ENCODE measurements at regions not wholly inside any gene's neighbourhood (a gene's known extent, or its start where the extent isn't known, plus 50 kb on each side); places are given as distances from the start of the nearest gene placed in this dataset.

DNA sequence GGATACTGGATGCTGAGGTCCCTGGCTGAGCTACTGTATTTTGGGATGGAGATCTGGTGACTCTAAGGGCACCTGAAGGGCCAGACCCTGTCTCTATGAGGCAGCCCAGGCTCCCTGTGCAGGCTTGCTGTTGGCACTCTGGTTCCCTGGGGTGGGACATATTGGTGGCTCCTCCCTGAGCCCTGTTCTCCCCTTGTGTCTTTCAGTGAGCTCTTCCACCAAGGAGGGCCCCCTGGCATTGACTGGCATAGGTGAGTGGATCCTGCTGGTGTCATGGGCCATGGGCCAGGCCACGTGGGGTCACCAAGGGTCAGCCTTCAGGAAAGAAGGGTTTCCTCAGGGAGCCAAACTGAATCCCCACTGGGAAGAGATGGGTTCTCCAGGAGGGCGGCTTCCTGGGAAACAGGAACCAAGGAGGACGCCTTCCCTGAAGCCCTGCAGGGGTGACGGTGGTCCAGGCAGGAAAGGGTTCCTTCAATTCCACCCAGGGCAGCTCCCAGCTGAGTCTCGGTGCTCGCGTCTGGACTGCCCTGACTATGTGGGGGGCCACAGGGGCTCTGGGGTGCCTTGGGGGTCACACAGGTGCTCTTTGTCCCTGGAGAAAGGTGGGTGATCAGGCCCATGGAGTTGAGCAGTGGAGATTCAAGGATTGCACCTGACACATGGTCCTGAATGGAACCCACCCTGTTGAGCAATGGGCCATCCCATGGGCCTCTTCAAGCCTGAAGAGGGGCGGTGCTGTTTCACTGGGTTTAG lies 220.4 kb downstream of the SNRPN start:
- peak; percentile 5 for DNase-seq
- Mint-ChIP-seq H3K36me3 (ENCODE audit: low read depth) (peaks cover 2% of the 10 kb centered on the region), H3K4me1 (ENCODE audit: low read depth) (no peaks in the 10 kb centered on the region), H3K27ac (no peak overlapping the region), H3K9me3 (ENCODE audit: insufficient read depth) (peaks cover 26% of the 10 kb centered on the region), H3K4me3 (no peak overlapping the region), H3K27me3 (ENCODE audit: low read depth) (no peaks in the 10 kb centered on the region)
- ChIA-PET CTCF (no interaction called here), POLR2A (no interaction called here)
- ATAC-seq: no peak

DNA sequence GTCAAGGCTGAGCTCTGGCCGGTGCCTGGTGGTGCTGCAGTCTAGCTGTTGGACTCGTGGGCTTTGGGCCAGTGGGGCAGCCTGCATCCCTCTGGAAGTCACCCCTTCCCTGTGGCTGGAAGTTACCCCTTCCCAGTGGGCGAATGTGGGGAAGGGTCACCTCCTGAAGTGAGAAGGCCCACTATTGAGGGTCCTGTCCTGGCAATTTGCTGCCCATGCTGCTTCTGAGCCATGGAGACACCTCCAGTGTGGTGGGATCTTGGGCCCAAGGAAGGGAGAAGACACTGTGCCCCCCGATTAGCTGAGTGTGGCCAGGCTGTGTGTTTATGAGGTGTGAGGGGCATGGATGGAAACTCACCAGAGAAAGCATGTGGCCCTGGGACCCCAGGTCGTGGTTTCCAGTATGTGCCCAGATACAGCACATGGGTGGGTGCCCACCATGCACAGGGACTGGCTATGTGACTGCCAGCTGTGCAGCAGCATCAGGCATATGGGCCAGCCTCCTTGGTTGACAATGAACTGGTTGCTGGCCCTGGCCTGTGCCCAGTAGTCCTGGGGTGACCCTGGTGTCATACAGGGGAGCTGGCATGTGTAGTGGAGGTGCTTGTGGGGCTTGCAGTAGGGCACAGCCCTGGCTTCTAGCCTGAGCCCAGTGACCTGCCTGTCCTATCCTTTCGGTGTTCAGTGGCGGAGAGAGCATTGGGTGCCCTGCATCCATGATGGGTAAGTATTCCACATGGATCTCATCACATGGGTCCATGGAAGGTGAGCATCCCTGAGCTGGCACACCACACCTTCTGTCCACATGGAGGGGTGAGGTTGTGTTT lies 221.2 kb downstream of the SNRPN start:
- no peak overlapping the region for H3K4me3 Mint-ChIP-seq
- ChIA-PET POLR2A (no interaction called here), CTCF (no interaction called here)
- peaks cover 2% of the 10 kb centered on the region for H3K36me3 Mint-ChIP-seq (ENCODE audit: low read depth)
- no peaks in the 10 kb centered on the region for H3K27me3 Mint-ChIP-seq (ENCODE audit: low read depth)
- H3K27ac Mint-ChIP-seq: no peak overlapping the region
- no peak for ATAC-seq
- H3K9me3 Mint-ChIP-seq (ENCODE audit: insufficient read depth): peaks cover 31% of the 10 kb centered on the region
- no peaks in the 10 kb centered on the region for H3K4me1 Mint-ChIP-seq (ENCODE audit: low read depth)
- peak; percentile 6 for DNase-seq

DNA sequence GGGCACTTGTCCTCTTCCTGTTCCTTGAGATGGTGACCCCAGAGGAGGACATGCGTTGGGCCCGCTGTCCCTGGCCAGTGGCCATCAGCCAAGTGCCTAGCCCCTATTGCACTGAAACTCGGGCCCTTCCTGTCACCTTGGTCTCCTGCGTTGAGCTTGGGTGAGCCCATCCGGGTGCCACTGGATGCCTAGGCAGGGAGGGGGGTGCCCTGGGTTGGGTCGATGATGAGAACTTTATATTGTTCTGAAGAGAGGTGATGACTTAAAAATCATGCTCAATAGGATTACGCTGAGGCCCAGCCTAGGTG lies 221.8 kb downstream of the SNRPN start:
- peaks cover 31% of the 10 kb centered on the region for H3K9me3 Mint-ChIP-seq (ENCODE audit: insufficient read depth)
- H3K27me3 Mint-ChIP-seq (ENCODE audit: low read depth): no peaks in the 10 kb centered on the region
- no peaks in the 10 kb centered on the region for H3K4me1 Mint-ChIP-seq (ENCODE audit: low read depth)
- ChIA-PET CTCF (no interaction called here), POLR2A (no interaction called here)
- H3K27ac Mint-ChIP-seq: no peak overlapping the region
- ATAC-seq: no peak
- H3K36me3 Mint-ChIP-seq (ENCODE audit: low read depth): peaks cover 2% of the 10 kb centered on the region
- no peak overlapping the region for H3K4me3 Mint-ChIP-seq
- peak; percentile 13 for DNase-seq

DNA sequence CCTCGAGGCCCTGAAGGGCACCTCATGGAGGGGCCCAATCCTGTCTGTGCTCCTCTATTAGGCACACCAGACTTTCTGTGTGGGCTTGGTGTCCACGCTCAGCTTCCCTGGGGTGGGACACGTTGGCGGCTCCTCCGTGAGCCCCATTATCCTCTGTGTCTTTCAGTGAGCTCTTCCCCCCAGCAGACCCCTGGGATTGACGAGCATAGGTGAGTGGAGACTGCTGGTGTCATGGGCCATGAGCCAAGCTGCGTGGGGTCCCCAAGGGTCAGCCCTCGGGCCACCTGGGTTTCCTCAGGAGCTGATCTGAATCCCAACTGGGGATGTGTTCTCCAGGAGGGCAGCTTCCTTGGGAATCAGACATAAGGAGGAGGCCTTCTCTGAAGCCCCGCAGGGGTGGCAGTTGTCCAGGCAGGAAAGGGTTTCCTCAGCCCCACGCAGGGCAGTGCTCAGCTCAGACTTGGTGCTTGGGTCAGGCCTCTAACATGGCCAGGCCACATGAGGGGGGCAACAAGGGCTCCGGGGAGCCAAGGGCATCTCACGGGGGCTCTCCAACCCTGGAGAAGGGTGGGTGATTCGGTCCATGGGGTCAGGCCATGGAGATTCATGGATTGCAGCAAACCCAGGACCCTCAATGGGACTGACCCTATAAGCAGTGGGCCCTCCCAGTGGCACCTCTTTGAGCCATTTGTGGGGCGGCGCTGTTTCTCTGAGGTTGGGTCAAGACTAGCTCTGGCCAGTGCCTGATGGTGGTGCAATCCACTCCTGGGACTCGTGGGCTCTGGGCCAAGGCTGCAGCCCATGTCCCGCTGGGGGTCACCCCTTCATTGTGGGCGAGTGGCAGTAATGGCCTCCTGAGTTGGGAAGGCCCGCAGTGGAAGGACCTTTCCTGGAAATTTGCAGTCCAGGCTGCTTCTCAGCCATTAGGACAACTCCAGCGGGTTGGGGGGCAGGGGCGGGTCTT lies 222.5 kb downstream of the SNRPN start:
- H3K36me3 Mint-ChIP-seq (ENCODE audit: low read depth): peaks cover 2% of the 10 kb centered on the region
- ATAC-seq (no peak), DNase-seq (no peak)
- CTCF ChIA-PET: no interaction called here
- H3K4me3 Mint-ChIP-seq: no peak overlapping the region
- no peak overlapping the region for H3K27ac Mint-ChIP-seq
- H3K4me1 Mint-ChIP-seq (ENCODE audit: low read depth): no peaks in the 10 kb centered on the region
- POLR2A ChIA-PET: no interaction called here
- H3K9me3 Mint-ChIP-seq (ENCODE audit: insufficient read depth): peaks cover 31% of the 10 kb centered on the region
- no peaks in the 10 kb centered on the region for H3K27me3 Mint-ChIP-seq (ENCODE audit: low read depth)

DNA sequence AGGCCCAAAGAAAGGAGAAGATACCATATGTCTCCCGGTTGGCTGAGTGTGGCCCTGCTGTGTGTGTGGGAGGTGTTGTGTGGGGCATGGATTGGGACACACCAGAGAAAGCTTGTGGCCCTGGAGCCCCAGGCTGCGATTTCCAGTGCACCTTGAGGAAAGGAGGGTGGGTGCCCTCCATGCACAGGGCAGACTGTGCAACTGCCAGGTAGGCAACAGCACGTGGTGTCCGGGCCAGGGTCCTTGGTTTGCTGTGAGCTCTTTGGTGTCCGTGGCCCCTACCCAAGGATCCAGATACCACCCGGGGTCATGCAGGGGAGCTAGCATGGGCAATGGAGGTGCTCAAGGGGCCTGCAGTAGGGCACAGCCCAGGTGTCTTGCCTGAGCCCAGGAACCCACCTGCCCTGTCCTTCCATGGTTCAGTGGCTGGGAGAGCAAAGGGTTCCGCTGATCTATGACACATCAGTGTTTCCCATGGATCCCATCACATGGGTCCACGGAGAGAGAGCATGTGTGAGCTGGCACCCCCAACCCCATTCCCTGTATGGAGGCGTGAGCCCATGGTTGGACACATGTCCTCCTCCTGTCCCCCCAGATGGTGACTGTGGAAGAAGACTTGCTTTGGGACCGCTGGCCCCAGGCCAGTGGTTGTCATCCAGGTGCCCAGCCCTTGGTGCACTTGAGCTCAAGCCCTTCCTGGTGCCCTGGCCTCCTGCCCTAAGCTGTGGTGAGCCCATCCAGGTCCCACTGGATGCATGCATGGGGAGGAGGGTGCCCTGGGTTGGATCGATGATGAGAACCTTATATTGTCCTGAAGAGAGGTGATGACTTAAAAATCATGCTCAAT lies 223.4 kb downstream of the SNRPN start:
- Mint-ChIP-seq H3K9me3 (ENCODE audit: insufficient read depth) (peaks cover 36% of the 10 kb centered on the region), H3K4me3 (no peak overlapping the region), H3K27ac (no peak overlapping the region), H3K4me1 (ENCODE audit: low read depth) (no peaks in the 10 kb centered on the region), H3K27me3 (ENCODE audit: low read depth) (no peaks in the 10 kb centered on the region), H3K36me3 (ENCODE audit: low read depth) (peaks cover 2% of the 10 kb centered on the region)
- ATAC-seq (no peak), DNase-seq (no peak)
- POLR2A ChIA-PET: no interaction called here
- CTCF ChIA-PET: no interaction called here

DNA sequence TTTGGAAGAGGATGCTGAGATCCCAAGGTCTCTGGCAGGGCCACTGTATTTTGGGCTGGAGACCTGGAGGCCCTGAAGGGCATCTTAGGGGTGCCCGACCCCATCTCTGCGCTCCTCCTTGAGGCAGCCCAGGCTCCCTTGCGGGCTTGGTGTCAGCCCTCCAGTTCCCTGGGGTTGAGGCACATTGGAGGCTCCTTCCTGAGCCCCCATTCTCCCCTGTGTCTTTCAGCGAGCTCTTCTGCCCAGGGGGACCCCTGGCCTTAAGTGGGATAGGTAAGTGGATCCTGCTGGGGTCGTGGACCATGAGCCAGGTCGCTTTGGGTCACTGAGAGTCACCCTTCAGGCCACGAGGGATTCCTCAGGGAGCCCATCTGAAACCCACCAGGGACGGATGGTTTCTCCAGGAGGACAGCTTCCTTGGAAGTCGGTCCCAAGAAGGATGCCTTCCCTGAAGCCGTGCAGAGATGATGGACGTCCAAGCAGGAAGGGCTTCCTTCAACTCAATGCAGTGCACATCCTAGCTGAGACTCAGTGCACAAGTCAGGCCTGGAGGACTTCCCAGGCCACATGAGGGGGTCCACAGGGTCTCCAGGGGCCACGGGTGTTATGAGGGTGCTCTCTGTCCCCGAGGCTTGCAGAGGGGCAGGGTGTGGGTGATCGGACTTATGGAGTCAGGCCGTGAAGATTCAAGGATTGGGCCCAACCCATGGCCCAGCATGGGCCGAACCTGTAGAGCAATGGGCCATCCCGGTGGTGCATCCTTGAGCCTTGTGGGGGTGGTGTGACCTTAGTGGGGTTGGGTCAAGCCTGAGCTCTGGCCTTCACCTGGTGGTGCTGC lies 224.3 kb downstream of the SNRPN start:
- DNase-seq: no peak
- no peak for ATAC-seq
- Mint-ChIP-seq H3K9me3 (ENCODE audit: insufficient read depth) (peaks cover 32% of the 10 kb centered on the region), H3K4me1 (ENCODE audit: low read depth) (no peaks in the 10 kb centered on the region), H3K27ac (no peak overlapping the region), H3K27me3 (ENCODE audit: low read depth) (no peaks in the 10 kb centered on the region), H3K4me3 (no peak overlapping the region), H3K36me3 (ENCODE audit: low read depth) (peaks cover 2% of the 10 kb centered on the region)
- ChIA-PET POLR2A (no interaction called here), CTCF (no interaction called here)

DNA sequence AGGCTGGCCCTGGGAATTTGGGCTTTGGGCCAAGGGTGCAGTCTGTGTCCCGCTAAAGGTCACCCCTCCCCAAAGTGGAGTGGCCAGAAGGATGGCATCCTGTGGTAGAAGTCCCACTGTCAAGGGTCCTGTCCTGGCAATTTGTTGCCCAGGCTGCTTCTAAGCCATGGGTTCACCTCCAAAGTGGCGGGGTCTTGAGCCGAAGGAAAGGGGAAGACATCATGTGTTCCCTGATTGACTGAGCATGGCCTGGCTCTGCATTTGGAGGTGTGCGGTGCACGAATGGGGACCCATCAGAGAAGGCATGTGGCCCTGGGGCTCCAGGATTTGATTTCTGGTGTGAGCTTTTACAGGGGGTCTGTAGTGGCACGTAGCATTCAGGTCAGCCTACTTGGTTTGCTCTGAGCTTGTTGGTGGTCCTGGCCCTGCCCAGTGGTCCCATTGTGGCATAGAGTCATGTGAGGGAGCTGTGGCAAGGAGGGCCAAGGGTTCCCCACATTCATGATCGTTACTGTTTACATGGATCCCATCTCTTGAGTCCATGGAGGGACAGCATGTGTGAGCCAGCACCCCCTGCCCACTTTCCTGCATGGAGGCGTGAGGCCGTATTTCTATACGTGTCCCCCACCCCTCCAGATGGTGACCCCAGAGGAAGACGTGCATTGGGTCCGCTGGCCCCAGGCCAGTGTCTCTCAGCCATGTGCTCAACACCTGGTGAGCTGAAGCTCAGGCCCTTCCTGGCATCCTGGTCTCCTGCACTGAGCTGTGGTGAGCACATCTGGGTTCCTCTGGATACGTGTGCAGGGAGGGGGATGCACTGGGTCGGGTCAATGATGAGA lies 225.1 kb downstream of the SNRPN start:
- H3K27ac Mint-ChIP-seq: no peak overlapping the region
- H3K27me3 Mint-ChIP-seq (ENCODE audit: low read depth): no peaks in the 10 kb centered on the region
- no peak overlapping the region for H3K4me3 Mint-ChIP-seq
- no peaks in the 10 kb centered on the region for H3K4me1 Mint-ChIP-seq (ENCODE audit: low read depth)
- H3K36me3 Mint-ChIP-seq (ENCODE audit: low read depth): peaks cover 2% of the 10 kb centered on the region
- ATAC-seq: no peak
- ChIA-PET POLR2A (no interaction called here), CTCF (no interaction called here)
- peaks cover 23% of the 10 kb centered on the region for H3K9me3 Mint-ChIP-seq (ENCODE audit: insufficient read depth)
- no peak for DNase-seq

DNA sequence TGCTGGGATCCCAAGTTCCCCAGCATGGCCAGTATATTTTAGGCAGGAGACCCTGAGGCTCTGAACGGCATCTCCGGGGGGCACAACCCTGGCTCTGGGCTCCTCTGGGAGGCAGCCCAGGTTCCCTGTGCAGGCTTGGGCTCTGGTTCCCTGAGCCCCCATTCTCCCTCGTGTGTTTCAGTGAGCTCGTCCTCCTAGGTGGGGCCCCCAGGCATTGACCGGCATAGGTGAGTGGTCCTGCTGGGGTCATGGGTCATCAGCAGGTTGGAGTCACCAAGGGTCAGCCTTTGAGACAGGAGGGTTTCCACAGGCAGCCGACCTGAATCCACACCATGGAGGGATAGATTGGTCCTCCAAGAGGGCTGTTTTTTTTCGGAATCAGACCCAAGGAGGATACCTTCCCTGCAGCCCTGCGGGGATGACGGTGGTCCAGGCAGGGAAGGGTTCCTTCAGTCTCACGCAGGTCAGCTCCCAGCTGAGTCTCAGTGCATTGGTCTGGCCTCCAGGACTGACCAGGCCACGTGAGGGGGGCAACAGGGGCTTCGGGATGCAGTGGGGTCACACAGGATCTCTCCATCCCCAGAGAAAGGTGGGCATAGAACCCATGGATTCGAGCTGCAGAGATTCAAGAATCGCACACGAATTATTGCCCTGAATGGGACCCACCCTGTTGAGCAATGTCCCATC lies 226.0 kb downstream of the SNRPN start:
- CTCF ChIA-PET: no interaction called here
- H3K36me3 Mint-ChIP-seq (ENCODE audit: low read depth): peaks cover 2% of the 10 kb centered on the region
- H3K4me1 Mint-ChIP-seq (ENCODE audit: low read depth): no peaks in the 10 kb centered on the region
- H3K27ac Mint-ChIP-seq: no peak overlapping the region
- H3K9me3 Mint-ChIP-seq (ENCODE audit: insufficient read depth): peaks cover 21% of the 10 kb centered on the region
- no peak overlapping the region for H3K4me3 Mint-ChIP-seq
- DNase-seq (no peak), ATAC-seq (no peak)
- POLR2A ChIA-PET: no interaction called here
- H3K27me3 Mint-ChIP-seq (ENCODE audit: low read depth): no peaks in the 10 kb centered on the region

DNA sequence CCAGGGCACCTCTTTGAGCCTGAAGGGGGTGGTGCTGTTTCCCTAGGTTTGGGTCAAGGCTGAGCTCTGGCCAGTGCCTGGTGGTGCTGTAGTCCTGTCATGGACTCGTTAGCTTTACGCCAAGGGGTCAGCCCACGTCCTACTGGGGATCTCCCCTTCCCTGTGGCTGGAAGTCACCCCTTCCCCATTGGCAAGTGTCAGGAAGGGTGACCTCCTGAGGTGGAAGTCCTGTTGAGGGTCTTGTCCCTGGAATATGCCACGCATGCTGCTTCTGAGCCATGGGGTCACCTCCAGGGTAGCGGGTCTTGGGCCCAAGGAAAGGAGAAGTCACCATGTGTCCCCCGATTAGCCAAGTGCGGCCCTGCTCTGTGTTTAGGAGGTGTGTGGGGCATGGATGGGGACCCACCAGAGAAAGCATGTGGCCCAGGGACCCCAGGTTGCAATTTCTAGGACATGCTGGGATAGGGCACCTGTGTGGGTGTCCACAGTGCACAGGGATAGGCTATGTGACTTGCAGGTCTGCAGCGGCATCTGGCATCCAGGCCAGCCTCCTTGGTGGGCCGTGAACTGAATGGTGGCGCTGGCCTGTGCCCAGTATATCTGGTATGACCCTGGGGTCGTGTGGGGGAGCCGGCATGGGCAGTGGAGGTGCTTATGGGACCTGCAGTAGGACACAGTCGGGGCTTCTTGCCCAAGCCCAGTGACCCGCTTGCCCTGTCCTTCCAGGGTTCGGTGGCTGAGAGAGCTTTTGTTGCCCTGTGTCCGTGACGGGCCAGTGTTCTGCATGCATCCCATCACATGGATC lies 226.7 kb downstream of the SNRPN start:
- no peak overlapping the region for H3K4me3 Mint-ChIP-seq
- no peaks in the 10 kb centered on the region for H3K36me3 Mint-ChIP-seq (ENCODE audit: low read depth)
- no peak overlapping the region for H3K27ac Mint-ChIP-seq
- POLR2A ChIA-PET: no interaction called here
- peaks cover 21% of the 10 kb centered on the region for H3K9me3 Mint-ChIP-seq (ENCODE audit: insufficient read depth)
- no peak for ATAC-seq
- no peak for DNase-seq
- no peaks in the 10 kb centered on the region for H3K4me1 Mint-ChIP-seq (ENCODE audit: low read depth)
- H3K27me3 Mint-ChIP-seq (ENCODE audit: low read depth): no peaks in the 10 kb centered on the region
- CTCF ChIA-PET: no interaction called here
